Right atrium auricular region (tissue), 2 donors: ENCODE measurements at regions not wholly inside any gene's neighbourhood (a gene's known extent, or its start where the extent isn't known, plus 50 kb on each side); places are given as distances from the start of the nearest gene placed in this dataset.

ENCODE experiments used
- DNase-seq: peaks from one replicate; pipeline ENCODE4 v3.0.0-alpha.2; 2019; ENCODE audit warnings: low spot score
- H3K27ac ChIP-seq, 2 donors: fragments of 200-600 bp; sonication (generic); 1 replicate in 1 of 2; 2 replicates in 1 of 2; pipeline ENCODE4 v1.5.1; 2016 to 2019
- H3K27me3 ChIP-seq, 2 donors: fragments of 200-600 bp; sonication (generic); one replicate each; pipeline versions ENCODE4 v1.5.1 to v1.6.0; 2017 to 2019
- H3K36me3 ChIP-seq: fragments of 200-600 bp; sonication (generic); one replicate; pipeline ENCODE4 v1.5.1; 2016
- H3K4me1 ChIP-seq, 2 donors: fragments of 200-600 bp; sonication (generic); one replicate each; pipeline versions ENCODE4 v1.5.1 to v1.6.0; 2017 to 2019
- H3K4me3 ChIP-seq, 2 donors: fragments of 200-600 bp; sonication (generic); 1 replicate in 1 of 2; 2 replicates in 1 of 2; pipeline ENCODE4 v1.5.1; 2017 to 2019; ENCODE audit warnings: mild to moderate bottlenecking in 1 of 2, moderate library complexity in 1 of 2
- H3K9me3 ChIP-seq, 2 donors: fragments of 200-600 bp; sonication (generic); one replicate each; pipeline ENCODE4 v1.5.1; 2019
- CTCF ChIP-seq, 2 donors: fragments of 200-600 bp; sonication (generic); IDR thresholded peaks; one replicate each; pipeline ENCODE4 v1.5.1; 2019; ENCODE audit warnings: antibody characterized with exemption in 2 of 2

- Histone ChIP-seq H3K27ac (no peak overlapping the region), H3K27me3 (no peaks in the 10 kb centered on the region), H3K4me1 (peaks cover 0 to 5% of the 10 kb centered on the region in 2 donors), H3K4me3 (no peak overlapping the region), H3K9me3 (no peaks in the 10 kb centered on the region), H3K36me3 (no peaks in the 10 kb centered on the region)
- DNase-seq = no peak
- no peak for TF ChIP-seq CTCF (IDR thresholded peaks at IDR 0.05)
These were observed 887.9 kb upstream of the KLHL29 start for GRCh38 chr2:22497064-22497463.

- H3K27ac ChIP-seq = no peak overlapping the region
These were observed 887.2 kb upstream of the KLHL29 start for GRCh38 chr2:22497789-22498188.

GRCh38 chr2:22499082-22499839 lies 885.7 kb upstream of the KLHL29 start:
- H3K9me3 ChIP-seq = no peaks in the 10 kb centered on the region
- no peaks in the 10 kb centered on the region for H3K36me3 ChIP-seq
- no peak overlapping the region for H3K4me3 ChIP-seq
- peak; percentile 62 for DNase-seq
- peaks cover 0 to 5% of the 10 kb centered on the region in 2 donors for H3K4me1 ChIP-seq
- H3K27ac ChIP-seq = peak overlapping the region; percentile 55 to 80
- no peaks in the 10 kb centered on the region for H3K27me3 ChIP-seq
- no peak for TF ChIP-seq CTCF (IDR thresholded peaks at IDR 0.05)

More at GRCh38 chr2:22497789-22498188, 887.2 kb upstream of the KLHL29 start:
- peaks cover 0 to 5% of the 10 kb centered on the region in 2 donors for H3K4me1 ChIP-seq
- no peaks in the 10 kb centered on the region for H3K27me3 ChIP-seq
- DNase-seq = no peak
- TF ChIP-seq CTCF (IDR thresholded peaks at IDR 0.05) = no peak
- H3K36me3 ChIP-seq = no peaks in the 10 kb centered on the region
- H3K4me3 ChIP-seq = no peak overlapping the region
- no peaks in the 10 kb centered on the region for H3K9me3 ChIP-seq

- no peak for DNase-seq
- no peak overlapping the region for H3K4me3 ChIP-seq
- no peak for TF ChIP-seq CTCF (IDR thresholded peaks at IDR 0.05)
- H3K27me3 ChIP-seq = no peaks in the 10 kb centered on the region
- H3K27ac ChIP-seq = peak overlapping the region; percentile 58 to 80
- peaks cover 0 to 5% of the 10 kb centered on the region in 2 donors for H3K4me1 ChIP-seq
- H3K9me3 ChIP-seq = no peaks in the 10 kb centered on the region
- H3K36me3 ChIP-seq = no peaks in the 10 kb centered on the region
These were observed 884.4 kb upstream of the KLHL29 start for GRCh38 chr2:22500555-22500935.

- H3K27me3 ChIP-seq = no peaks in the 10 kb centered on the region
- no peak overlapping the region for H3K27ac ChIP-seq
- peaks cover 0 to 5% of the 10 kb centered on the region in 2 donors for H3K4me1 ChIP-seq
- H3K36me3 ChIP-seq = no peaks in the 10 kb centered on the region
- no peaks in the 10 kb centered on the region for H3K9me3 ChIP-seq
- no peak for TF ChIP-seq CTCF (IDR thresholded peaks at IDR 0.05)
- no peak overlapping the region for H3K4me3 ChIP-seq
- DNase-seq = no peak
These were observed 883.1 kb upstream of the KLHL29 start for GRCh38 chr2:22501851-22502250.

GRCh38 chr2:22513563-22513962 lies 871.4 kb upstream of the KLHL29 start:
- Histone ChIP-seq H3K4me3 (no peak overlapping the region), H3K36me3 (no peaks in the 10 kb centered on the region), H3K9me3 (no peaks in the 10 kb centered on the region), H3K27ac (no peak overlapping the region), H3K4me1 (no peaks in the 10 kb centered on the region), H3K27me3 (no peaks in the 10 kb centered on the region)
- no peak for TF ChIP-seq CTCF (IDR thresholded peaks at IDR 0.05)
- no peak for DNase-seq
